IMR-90 (cell line): ENCODE measurements at regions not wholly inside any gene's neighbourhood (a gene's known extent, or its start where the extent isn't known, plus 50 kb on each side); places are given as distances from the start of the nearest gene placed in this dataset.

Experiments used
- ATAC-seq: fragments of 200-7000 bp; cut with Tn5 transposase; 2 replicates; pipeline ENCODE4 v1.9.1; 2020; ENCODE audit warnings: low read depth, mild to moderate bottlenecking, moderate library complexity
- BruUV-seq: library from RNA; stranded (reverse); fragments of 400-500 nt; replicated peaks from 2 replicates; lab custom pipeline; 2021; lab: Mats Ljungman, UMichigan
- CTCF ChIA-PET: fragments of 300-600 bp; formaldehyde crosslinking; extraction: SDS; loops from one replicate; lab custom pipeline; 2021; ENCODE audit warnings: antibody characterized with exemption; lab: Yijun Ruan, JAX
- POLR2A ChIA-PET: fragments of 300-600 bp; sonication (Branson Sonifier 250); formaldehyde crosslinking; loops from one replicate; lab custom pipeline; 2022; ENCODE audit warnings: antibody characterized with exemption; ENCODE audit not compliant: unreplicated experiment; lab: Charles Lee
- DNase-seq: peaks from one replicate; pipeline ENCODE4 v3.0.0; 2013
- H2AFZ ChIP-seq: replicated peaks from 2 replicates; pipeline ENCODE3; 2013; ENCODE audit warnings: low read length, mild to moderate bottlenecking; ENCODE audit not compliant: poor library complexity
- H2AK5ac ChIP-seq: 2 replicates; pipeline ENCODE4 v1.6.1; 2013; ENCODE audit warnings: low read depth, low read length, inconsistent platforms
- H2AK9ac ChIP-seq: replicated peaks from 2 replicates; pipeline ENCODE3; 2013; ENCODE audit warnings: mild to moderate bottlenecking, low read depth, low read length, moderate library complexity; ENCODE audit not compliant: poor library complexity
- H2BK120ac ChIP-seq: 2 replicates; pipeline ENCODE4 v1.6.1; 2013; ENCODE audit warnings: low read depth, low read length, inconsistent platforms
- H2BK15ac ChIP-seq: 3 replicates; pipeline ENCODE4 v1.6.1; 2013; ENCODE audit warnings: low read depth, low read length, inconsistent platforms
- H2BK20ac ChIP-seq: 2 replicates; pipeline ENCODE4 v1.6.1; 2013; ENCODE audit warnings: low read depth, mild to moderate bottlenecking, inconsistent platforms, low read length, moderate library complexity
- H2BK5ac ChIP-seq: 2 replicates; pipeline ENCODE4 v1.6.1; 2013; ENCODE audit warnings: mild to moderate bottlenecking, low read depth, low read length, inconsistent platforms; ENCODE audit not compliant: poor library complexity, severe bottlenecking
- H3K14ac ChIP-seq: replicated peaks from 2 replicates; pipeline ENCODE4 v1.6.1; 2013; ENCODE audit warnings: low read depth, low read length, inconsistent platforms
- H3K18ac ChIP-seq: 2 replicates; pipeline ENCODE4 v1.6.1; 2013; ENCODE audit warnings: low read depth, low read length, control low read depth
- H3K23ac ChIP-seq: 2 replicates; pipeline ENCODE4 v1.6.1; 2013; ENCODE audit warnings: low read depth, low read length, inconsistent platforms
- H3K27ac ChIP-seq: 2 replicates; pipeline ENCODE4 v1.5.1; 2013; ENCODE audit warnings: mild to moderate bottlenecking, control low read depth, low read length; ENCODE audit not compliant: insufficient read depth
- H3K27me3 ChIP-seq: 2 replicates; pipeline ENCODE4 v1.6.1; 2013; ENCODE audit warnings: low read length; ENCODE audit not compliant: control insufficient read depth, insufficient read depth
- H3K36me3 ChIP-seq: 2 replicates; pipeline ENCODE4 v1.6.1; 2013; ENCODE audit warnings: low read length, mixed read lengths; ENCODE audit not compliant: control insufficient read depth, insufficient read depth
- H3K4ac ChIP-seq: 2 replicates; pipeline ENCODE4 v1.6.1; 2013; ENCODE audit warnings: low read depth, low read length, inconsistent platforms
- H3K4me1 ChIP-seq: 2 replicates; pipeline ENCODE4 v1.6.1; 2013; ENCODE audit warnings: low read length, mixed read lengths; ENCODE audit not compliant: control insufficient read depth, insufficient read depth
- H3K4me2 ChIP-seq: 2 replicates; pipeline ENCODE4 v1.6.1; 2013; ENCODE audit warnings: low read depth, mild to moderate bottlenecking, control low read depth, low read length, moderate library complexity
- H3K4me3 ChIP-seq: 2 replicates; pipeline ENCODE4 v1.5.1; 2013; ENCODE audit warnings: low read depth, mild to moderate bottlenecking, control low read depth, low read length, moderate library complexity; ENCODE audit not compliant: insufficient read depth
- H3K56ac ChIP-seq: 2 replicates; pipeline ENCODE4 v1.6.1; 2013; ENCODE audit warnings: low read length, inconsistent platforms; ENCODE audit not compliant: insufficient read depth; ENCODE audit errors: extremely low read depth
- H3K79me1 ChIP-seq, 2 experiments: 2 replicates each; pipeline ENCODE4 v1.6.1; 2013; ENCODE audit warnings: low read length in 2 of 2, inconsistent platforms in 1 of 2, low read depth in 1 of 2
- H3K9ac ChIP-seq: 2 replicates; pipeline ENCODE4 v1.6.1; 2013; ENCODE audit warnings: low read depth, low read length, control low read depth
- H3K9me1 ChIP-seq: 2 replicates; pipeline ENCODE4 v1.6.1; 2013; ENCODE audit warnings: low read length, inconsistent platforms; ENCODE audit not compliant: insufficient read depth
- H3K9me3 ChIP-seq: 2 replicates; pipeline ENCODE4 v1.6.1; 2013; ENCODE audit warnings: low read length; ENCODE audit not compliant: control insufficient read depth, insufficient read depth
- H4K20me1 ChIP-seq: 2 replicates; pipeline ENCODE4 v1.6.1; 2013; ENCODE audit warnings: low read length, inconsistent platforms; ENCODE audit not compliant: insufficient read depth
- H4K5ac ChIP-seq: 2 replicates; pipeline ENCODE4 v1.6.1; 2013; ENCODE audit warnings: mild to moderate bottlenecking, low read depth, low read length, control low read depth
- H4K8ac ChIP-seq, 2 experiments: 2 replicates each; pipeline ENCODE4 v1.6.1; 2013; ENCODE audit warnings: low read depth in 2 of 2, low read length in 2 of 2, control low read depth in 1 of 2, inconsistent platforms in 1 of 2
- H4K91ac ChIP-seq: 2 replicates; pipeline ENCODE4 v1.6.1; 2013; ENCODE audit warnings: low read depth, low read length, inconsistent platforms; ENCODE audit not compliant: insufficient read depth
- FOS ChIP-seq: fragments of 150-350 bp; IDR thresholded peaks from 2 replicates; pipeline ENCODE4 v1.6.1; 2016; ENCODE audit warnings: low read depth, low read length
- WGBS, 2 experiments: methylation state at CpG; one replicate each; pipeline versions ENCODE4 v1.1.5 to v1.1.7; 2013; ENCODE audit warnings: missing lambda C conversion rate in 2 of 2; ENCODE audit not compliant: insufficient read length in 1 of 2; ENCODE audit errors: extremely low coverage in 2 of 2; 5-methylcytosine and 5-hydroxymethylcytosine counted together
- dilution Hi-C: fragments of 300-500 bp; cut with HindIII; formaldehyde crosslinking; loops from one replicate; pipeline ENCODE4 v1.14.3; 2018; ENCODE audit warnings: low sequenced_read_pairs; ENCODE audit not compliant: unreplicated experiment
- in situ Hi-C: fragments of 300-500 bp; cut with MboI; formaldehyde crosslinking; loops from 3 replicates; pipeline ENCODE4 v1.14.3; 2019; ENCODE audit warnings: low sequenced_read_pairs, inconsistent platforms, mixed read lengths
- intact Hi-C: fragments of 100-400 bp; cut with micrococcal nuclease; formaldehyde crosslinking; loops from 2 replicates; pipeline ENCODE4 v1.10.0; 2022

- no peak overlapping the region for H2AFZ ChIP-seq
- H3K9me1 ChIP-seq, result no peaks in the 10 kb centered on the region
- no peak overlapping the region for H3K14ac ChIP-seq
- no peak overlapping the region for H2AK9ac ChIP-seq
- H3K18ac ChIP-seq, result no peak overlapping the region
- WGBS, 2 experiments, result no CpG with 5 or more reads among the region's 3 CpGs
- CTCF ChIA-PET, result no interaction called here
- H4K20me1 ChIP-seq, result no peaks in the 10 kb centered on the region
- H3K4ac ChIP-seq, result no peak overlapping the region
- in situ Hi-C loops, result no loop called here
- POLR2A ChIA-PET, result no interaction called here
- dilution Hi-C loops, result no loop called here
- H3K23ac ChIP-seq, result no peak overlapping the region
- H2BK20ac ChIP-seq, result no peak overlapping the region
- no peak for ATAC-seq
- peaks cover 3% of the 10 kb centered on the region; the same call in 1 of the 2 replicates for H3K27me3 ChIP-seq
- no peak overlapping the region for H2BK15ac ChIP-seq
- H3K4me2 ChIP-seq, result no peak overlapping the region
- no peak overlapping the region for H3K9ac ChIP-seq
- no peak overlapping the region for H2BK120ac ChIP-seq
- no peak overlapping the region for H4K5ac ChIP-seq
- H4K8ac ChIP-seq, result no peak overlapping the region
- H3K4me1 ChIP-seq, result no peaks in the 10 kb centered on the region
- intact Hi-C loops, result no loop called here
- no peaks in the 10 kb centered on the region for H3K36me3 ChIP-seq
- H4K91ac ChIP-seq, result no peak overlapping the region
- no peak overlapping the region for H3K56ac ChIP-seq
- no peak overlapping the region for H2AK5ac ChIP-seq
- no TSS peak for BruUV-seq
- no peak overlapping the region for H2BK5ac ChIP-seq
- no peaks in the 10 kb centered on the region for H3K79me1 ChIP-seq
- no peak overlapping the region for H3K4me3 ChIP-seq
- no peaks in the 10 kb centered on the region for H3K9me3 ChIP-seq
- no peak for TF ChIP-seq FOS
- no peak for DNase-seq
- H3K27ac ChIP-seq, result no peak overlapping the region
These were observed 170.2 kb downstream of the BUD13 start for GRCh38 chr11:116602637-116602942.
